ENCODE measurements at regions not wholly inside any gene's neighbourhood (a gene's known extent, or its start where the extent isn't known, plus 50 kb on each side); places are given as distances from the start of the nearest gene placed in this dataset.

GRCh38 chr12:68477261-68477772, 133.4 kb upstream of the RAP1B start:
- Histone ChIP-seq H2AFZ (ENCODE audit: low read depth) (no peak overlapping the region; the same call in 1 of the 2 replicates), H3K27ac (ENCODE audit: low read depth in 2 of 2, low read length in 1 of 2) (no peak overlapping the region), H4K20me1 (ENCODE audit: insufficient read depth) (no peaks in the 10 kb centered on the region), H3K9me3 (no peaks in the 10 kb centered on the region), H3K79me2 (ENCODE audit: insufficient read depth) (no peaks in the 10 kb centered on the region), H3K27me3 (ENCODE audit: insufficient read depth) (no peaks in the 10 kb centered on the region), H3K36me3 (replicated peaks in 1 of 2; ENCODE audit: control insufficient read depth in 1 of 2, insufficient read depth in 2 of 2, low read length in 1 of 2) (no peaks in the 10 kb centered on the region), H3K4me3 (ENCODE audit: low read depth in 2 of 2, low read length in 1 of 2) (no peak overlapping the region), H3K4me1 (ENCODE audit: control insufficient read depth in 1 of 2, insufficient read depth in 2 of 2, low read depth in 1 of 2, low read length in 1 of 2) (peaks cover 5 to 18% of the 10 kb centered on the region in 2 experiments), H3K9ac (no peak overlapping the region), H3K4me2 (no peak overlapping the region), H3K9me2 (no peaks in the 10 kb centered on the region), H3F3A (replicated peaks; ENCODE audit: insufficient read depth) (peaks cover 11% of the 10 kb centered on the region)
- DNase-seq, result no peak
- POLR2A ChIA-PET, result no interaction called here
- 74% methylated on average over 3 of the region's 3 CpGs for WGBS (ENCODE audit: low lambda C conversion rate)
- TF ChIP-seq PBX3 (IDR thresholded peaks at IDR 0.05) (no peak), USF2 (IDR thresholded peaks at IDR 0.05; ENCODE audit: borderline replicate concordance, low read depth, low read length) (no peak), MXI1 (IDR thresholded peaks at IDR 0.05; ENCODE audit: low read depth, low read length) (no peak), TCF12 (IDR thresholded peaks at IDR 0.05) (no peak), EZH2phosphoT487 (IDR thresholded peaks at IDR 0.05; ENCODE audit: borderline replicate concordance, low read depth) (no peak), GABPA (IDR thresholded peaks at IDR 0.05; ENCODE audit: low read depth) (no peak), RFX5 (IDR thresholded peaks at IDR 0.05; ENCODE audit: low read length) (no peak), JUND (IDR thresholded peaks at IDR 0.05) (no peak), ZBTB33 (IDR thresholded peaks at IDR 0.05; ENCODE audit: borderline replicate concordance, low read depth) (no peak), IRF3 (IDR thresholded peaks at IDR 0.05; ENCODE audit: low read depth, low read length) (no peak), FOXM1 (IDR thresholded peaks at IDR 0.05; ENCODE audit: low read depth) (no peak), CHD2 (IDR thresholded peaks at IDR 0.05; ENCODE audit: low read length, partially characterized antibody) (no peak), EP300 (IDR thresholded peaks at IDR 0.05; ENCODE audit: borderline replicate concordance in 1 of 2, low read depth in 1 of 2, low read length in 1 of 2) (no peak), CTCF (IDR thresholded peaks at IDR 0.05) (no peak), SIN3A (IDR thresholded peaks at IDR 0.05; ENCODE audit: borderline replicate concordance, low read depth, low read length) (no peak), FOSL2 (IDR thresholded peaks at IDR 0.05; ENCODE audit: borderline replicate concordance, low read depth) (no peak), MEF2A (IDR thresholded peaks at IDR 0.05; ENCODE audit: borderline replicate concordance, low read depth) (no peak), POLR2AphosphoS5 (IDR thresholded peaks at IDR 0.05; ENCODE audit: low read depth, low read length) (no peak), RCOR1 (IDR thresholded peaks at IDR 0.05; ENCODE audit: low read length) (no peak)
- CTCF ChIA-PET, result no interaction called here
